Trophoblast cell (in vitro differentiated cells and primary cell): ENCODE measurements at regions not wholly inside any gene's neighbourhood (a gene's known extent, or its start where the extent isn't known, plus 50 kb on each side); places are given as distances from the start of the nearest gene placed in this dataset.
"Not testable (repeated sequence)": the region's sequence is repeated elsewhere in the genome, so short reads cannot be mapped to it uniquely, and the experiment has no call there.

ENCODE experiments used
- DNase-seq, 2 donors: peaks; one replicate each; pipeline ENCODE4 v3.0.0-alpha.2; 2016
- H2AFZ ChIP-seq: 2 replicates; pipeline ENCODE4 v1.6.1; 2013; ENCODE audit warnings: low read length, moderate library complexity, mild to moderate bottlenecking; ENCODE audit not compliant: insufficient read depth, poor library complexity
- H2AK5ac ChIP-seq: 2 replicates; pipeline ENCODE4 v1.6.1; 2013; ENCODE audit warnings: mild to moderate bottlenecking, low read length
- H2BK120ac ChIP-seq: 2 replicates; pipeline ENCODE4 v1.6.1; 2013; ENCODE audit warnings: low read length, mild to moderate bottlenecking, moderate library complexity; ENCODE audit not compliant: insufficient read depth, poor library complexity
- H2BK12ac ChIP-seq: 2 replicates; pipeline ENCODE4 v1.6.1; 2013; ENCODE audit warnings: mild to moderate bottlenecking, low read length, moderate library complexity
- H2BK5ac ChIP-seq: 2 replicates; pipeline ENCODE4 v1.6.1; 2013; ENCODE audit warnings: low read length, low read depth, moderate library complexity, mild to moderate bottlenecking; ENCODE audit not compliant: poor library complexity
- H3K14ac ChIP-seq: 2 replicates; pipeline ENCODE4 v1.6.1; 2013; ENCODE audit warnings: mild to moderate bottlenecking, low read length
- H3K18ac ChIP-seq: 2 replicates; pipeline ENCODE4 v1.6.1; 2013; ENCODE audit warnings: mild to moderate bottlenecking, low read length
- H3K23ac ChIP-seq: 2 replicates; pipeline ENCODE4 v1.6.1; 2013; ENCODE audit warnings: low read length
- H3K27ac ChIP-seq: 2 replicates; pipeline ENCODE4 v1.5.1; 2013; ENCODE audit warnings: low read depth, mild to moderate bottlenecking, inconsistent platforms, low read length, moderate library complexity
- H3K27me3 ChIP-seq: 2 replicates; pipeline ENCODE4 v1.6.1; 2013; ENCODE audit warnings: inconsistent platforms, mild to moderate bottlenecking, low read length, moderate library complexity; ENCODE audit not compliant: insufficient read depth
- H3K36me3 ChIP-seq, 2 experiments: 1 replicate in 1 of 2; 2 replicates in 1 of 2; pipeline ENCODE4 v1.6.1; 2013; ENCODE audit warnings: low read length in 2 of 2, mild to moderate bottlenecking in 2 of 2, moderate library complexity in 1 of 2; ENCODE audit not compliant: insufficient read depth in 2 of 2, control insufficient read depth in 1 of 2
- H3K4ac ChIP-seq: 2 replicates; pipeline ENCODE4 v1.6.1; 2013; ENCODE audit warnings: low read depth, mild to moderate bottlenecking, low read length, moderate library complexity
- H3K4me1 ChIP-seq, 2 experiments: 1 replicate in 1 of 2; 2 replicates in 1 of 2; pipeline ENCODE4 v1.6.1; 2013; ENCODE audit warnings: low read length in 2 of 2, mild to moderate bottlenecking in 2 of 2, moderate library complexity in 1 of 2; ENCODE audit not compliant: insufficient read depth in 2 of 2, control insufficient read depth in 1 of 2
- H3K4me2 ChIP-seq: 2 replicates; pipeline ENCODE4 v1.6.1; 2013; ENCODE audit warnings: inconsistent platforms, mild to moderate bottlenecking, low read length, moderate library complexity
- H3K4me3 ChIP-seq: 2 replicates; pipeline ENCODE4 v1.5.1; 2013; ENCODE audit warnings: mild to moderate bottlenecking, low read depth, low read length, inconsistent platforms
- H3K79me1 ChIP-seq: one replicate; pipeline ENCODE4 v1.6.1; 2013; ENCODE audit warnings: low read length
- H3K79me2 ChIP-seq: 2 replicates; pipeline ENCODE4 v1.6.1; 2013; ENCODE audit warnings: low read length, mild to moderate bottlenecking; ENCODE audit not compliant: control insufficient read depth, insufficient read depth, poor library complexity
- H3K9ac ChIP-seq: 2 replicates; pipeline ENCODE4 v1.6.1; 2013; ENCODE audit warnings: mild to moderate bottlenecking, low read length
- H3K9me3 ChIP-seq: 2 replicates; pipeline ENCODE4 v1.6.1; 2013; ENCODE audit warnings: low read depth, mild to moderate bottlenecking, control low read depth, inconsistent platforms, low read length; ENCODE audit not compliant: insufficient read depth
- H4K12ac ChIP-seq: 2 replicates; pipeline ENCODE4 v1.6.1; 2013; ENCODE audit warnings: low read depth, mild to moderate bottlenecking, low read length, moderate library complexity
- H4K8ac ChIP-seq: 2 replicates; pipeline ENCODE4 v1.6.1; 2013; ENCODE audit warnings: low read depth, mild to moderate bottlenecking, low read length, moderate library complexity
- H4K91ac ChIP-seq: one replicate; pipeline ENCODE4 v1.6.1; 2013; ENCODE audit warnings: low read depth, mild to moderate bottlenecking, low read length, moderate library complexity
- WGBS: extraction: QIAGEN DNeasy Blood & Tissue Kit; methylation state at CpG from one replicate; pipeline ENCODE4 v1.1.7; 2013; ENCODE audit warnings: missing lambda C conversion rate; ENCODE audit not compliant: insufficient read length, insufficient coverage; ENCODE audit errors: extremely low coverage; 5-methylcytosine and 5-hydroxymethylcytosine counted together

DNA sequence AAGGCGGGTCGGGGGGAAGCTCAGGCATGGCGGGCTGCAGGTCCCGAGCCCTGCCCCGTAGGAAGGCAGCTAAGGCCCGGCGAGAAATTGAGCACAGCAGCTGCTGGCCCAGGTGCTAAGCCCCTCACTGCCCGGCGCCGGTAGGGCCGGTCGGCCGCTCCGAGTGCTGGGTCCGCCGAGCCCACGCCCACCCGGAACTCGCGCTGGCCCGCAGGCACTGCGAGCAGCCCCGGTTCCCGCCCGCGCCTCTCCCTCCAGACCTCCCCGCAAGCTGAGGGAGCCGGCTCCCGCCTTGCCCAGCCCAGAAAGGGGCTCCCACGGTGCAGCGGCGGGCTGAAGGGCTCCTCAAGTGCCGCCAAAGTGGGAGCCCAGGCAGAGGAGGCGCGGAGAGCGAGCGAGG, 209.9 kb downstream of the TRIB2 start:
- H3K9me3 ChIP-seq, H2BK5ac ChIP-seq, H3K27ac ChIP-seq, H3K4me2 ChIP-seq, H4K91ac ChIP-seq, H3K36me3 ChIP-seq, H2BK12ac ChIP-seq, H3K79me1 ChIP-seq, H3K27me3 ChIP-seq, DNase-seq, H3K9ac ChIP-seq, H4K8ac ChIP-seq, H3K14ac ChIP-seq, H3K23ac ChIP-seq, H3K4me1 ChIP-seq, H3K4me3 ChIP-seq, H2AK5ac ChIP-seq, H4K12ac ChIP-seq, H2BK120ac ChIP-seq, H3K4ac ChIP-seq, H3K79me2 ChIP-seq, H3K18ac ChIP-seq, H2AFZ ChIP-seq: not testable (repeated sequence)
- no CpG with 5 or more reads among the region's 37 CpGs for WGBS

DNA sequence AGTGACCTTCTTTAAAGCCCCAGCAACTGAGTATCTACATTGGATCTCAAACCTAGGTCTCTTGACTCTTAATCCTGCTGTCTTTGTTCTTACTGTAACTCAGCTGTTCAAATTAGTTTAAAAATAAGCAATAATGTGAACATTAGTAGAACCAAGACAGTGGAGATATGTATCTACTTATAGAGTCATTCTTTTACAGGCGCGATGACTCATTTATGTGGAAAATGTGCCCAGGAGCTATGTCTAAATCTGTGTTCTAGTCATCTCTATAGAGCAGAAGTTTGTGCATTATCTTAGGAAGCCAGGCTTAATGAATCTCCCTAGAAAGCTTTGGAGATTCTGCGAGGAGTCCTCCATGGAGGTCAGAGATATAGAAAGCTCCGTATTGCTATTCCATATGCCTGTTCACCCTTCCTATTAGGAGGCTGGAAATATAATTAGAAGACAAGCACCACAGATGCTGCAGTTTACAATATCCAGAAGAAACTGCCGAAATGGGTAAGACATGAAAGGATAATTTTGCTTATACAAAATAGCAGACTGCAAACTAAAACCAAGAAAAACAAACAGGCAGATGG, 211.6 kb downstream of the TRIB2 start:
- Histone ChIP-seq H3K9me3 (no peaks in the 10 kb centered on the region), H3K4ac (no peak overlapping the region), H2BK12ac (no peak overlapping the region), H3K36me3 (no peaks in the 10 kb centered on the region), H3K14ac (no peak overlapping the region), H3K79me2 (no peaks in the 10 kb centered on the region), H3K79me1 (no peaks in the 10 kb centered on the region), H2AK5ac (no peak overlapping the region), H2BK5ac (no peak overlapping the region), H2AFZ (no peak overlapping the region), H3K27me3 (no peaks in the 10 kb centered on the region), H3K4me2 (no peak overlapping the region), H3K9ac (no peak overlapping the region), H3K27ac (no peak overlapping the region), H3K18ac (no peak overlapping the region), H4K91ac (no peak overlapping the region), H4K12ac (no peak overlapping the region), H2BK120ac (no peak overlapping the region), H3K23ac (no peak overlapping the region), H4K8ac (no peak overlapping the region), H3K4me3 (no peak overlapping the region), H3K4me1 (peaks cover 0 to 2% of the 10 kb centered on the region in 2 experiments)
- peak; percentile 58 to 61 for DNase-seq
- WGBS: no CpG with 5 or more reads among the region's 5 CpGs

DNA sequence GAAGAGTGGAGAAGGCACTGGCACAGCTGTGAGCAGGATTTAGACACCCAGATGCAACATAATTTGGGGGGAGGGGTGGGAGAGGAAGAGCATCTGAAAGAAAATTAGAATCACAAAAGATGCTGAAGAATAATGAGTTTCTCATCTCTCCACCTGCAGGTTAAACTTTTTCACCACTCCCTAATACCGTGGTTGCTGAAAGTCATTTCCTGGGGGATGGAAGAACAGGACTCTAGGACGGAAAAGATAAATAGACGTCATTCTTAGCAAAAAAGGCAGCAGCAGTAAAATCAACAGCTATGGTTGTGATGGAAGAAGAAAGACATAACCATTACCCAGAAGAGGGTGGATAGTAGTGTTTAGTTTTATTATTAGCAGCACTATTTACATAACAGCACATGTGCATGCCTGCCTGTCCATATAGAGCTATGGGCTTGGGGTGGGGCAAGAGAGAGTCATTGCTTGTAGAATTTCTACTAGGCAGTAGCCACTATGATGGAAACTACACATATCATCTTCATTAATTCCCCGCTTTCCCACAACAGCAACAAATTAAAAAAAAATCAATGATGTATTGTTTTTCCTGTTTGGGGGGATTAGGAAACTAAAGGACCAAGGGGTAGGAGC, 212.2 kb downstream of the TRIB2 start:
- Histone ChIP-seq H3K79me1 (no peaks in the 10 kb centered on the region), H2AK5ac (no peak overlapping the region), H3K4me2 (no peak overlapping the region), H2BK12ac (no peak overlapping the region), H3K36me3 (no peaks in the 10 kb centered on the region), H3K14ac (no peak overlapping the region), H4K91ac (no peak overlapping the region), H2BK5ac (no peak overlapping the region), H2BK120ac (no peak overlapping the region), H3K79me2 (no peaks in the 10 kb centered on the region), H3K4ac (no peak overlapping the region), H3K4me1 (peaks cover 0 to 2% of the 10 kb centered on the region in 2 experiments), H3K4me3 (no peak overlapping the region), H4K8ac (no peak overlapping the region), H4K12ac (no peak overlapping the region), H2AFZ (no peak overlapping the region), H3K23ac (no peak overlapping the region), H3K9ac (no peak overlapping the region), H3K27me3 (no peaks in the 10 kb centered on the region), H3K27ac (no peak overlapping the region), H3K9me3 (no peaks in the 10 kb centered on the region), H3K18ac (no peak overlapping the region)
- DNase-seq: no peak
- no CpG with 5 or more reads among the region's 4 CpGs for WGBS

- Histone ChIP-seq H4K8ac (no peak overlapping the region), H3K79me2 (no peaks in the 10 kb centered on the region), H3K4me1 (peaks cover 0 to 2% of the 10 kb centered on the region in 2 experiments), H3K79me1 (no peaks in the 10 kb centered on the region), H2AK5ac (no peak overlapping the region), H2BK120ac (no peak overlapping the region), H3K36me3 (no peaks in the 10 kb centered on the region), H3K27me3 (no peaks in the 10 kb centered on the region), H3K4me3 (no peak overlapping the region), H3K18ac (no peak overlapping the region), H3K14ac (no peak overlapping the region), H3K4me2 (no peak overlapping the region), H2BK5ac (no peak overlapping the region), H3K27ac (no peak overlapping the region), H2AFZ (no peak overlapping the region), H3K4ac (no peak overlapping the region), H4K91ac (no peak overlapping the region), H3K23ac (no peak overlapping the region), H3K9me3 (no peaks in the 10 kb centered on the region), H3K9ac (no peak overlapping the region), H2BK12ac (no peak overlapping the region), H4K12ac (no peak overlapping the region)
- no peak for DNase-seq
- no CpG with 5 or more reads among the region's 3 CpGs for WGBS
Observed at GRCh38 chr2:12929758-12930157, 213.0 kb downstream of the TRIB2 start.
